ENCODE measurements at regions not wholly inside any gene's neighbourhood (a gene's known extent, or its start where the extent isn't known, plus 50 kb on each side); places are given as distances from the start of the nearest gene placed in this dataset.

- FAIRE-seq (no peak), DNase-seq (ENCODE audit: insufficient read length, low spot score) (no peak)
- TF ChIP-seq CTCF (IDR thresholded peaks at IDR 0.05; ENCODE audit: insufficient read depth, missing control alignments), result no peak
Measured at GRCh38 chr3:86282106-86282787, 708.7 kb downstream of the VGLL3 start.

DNA sequence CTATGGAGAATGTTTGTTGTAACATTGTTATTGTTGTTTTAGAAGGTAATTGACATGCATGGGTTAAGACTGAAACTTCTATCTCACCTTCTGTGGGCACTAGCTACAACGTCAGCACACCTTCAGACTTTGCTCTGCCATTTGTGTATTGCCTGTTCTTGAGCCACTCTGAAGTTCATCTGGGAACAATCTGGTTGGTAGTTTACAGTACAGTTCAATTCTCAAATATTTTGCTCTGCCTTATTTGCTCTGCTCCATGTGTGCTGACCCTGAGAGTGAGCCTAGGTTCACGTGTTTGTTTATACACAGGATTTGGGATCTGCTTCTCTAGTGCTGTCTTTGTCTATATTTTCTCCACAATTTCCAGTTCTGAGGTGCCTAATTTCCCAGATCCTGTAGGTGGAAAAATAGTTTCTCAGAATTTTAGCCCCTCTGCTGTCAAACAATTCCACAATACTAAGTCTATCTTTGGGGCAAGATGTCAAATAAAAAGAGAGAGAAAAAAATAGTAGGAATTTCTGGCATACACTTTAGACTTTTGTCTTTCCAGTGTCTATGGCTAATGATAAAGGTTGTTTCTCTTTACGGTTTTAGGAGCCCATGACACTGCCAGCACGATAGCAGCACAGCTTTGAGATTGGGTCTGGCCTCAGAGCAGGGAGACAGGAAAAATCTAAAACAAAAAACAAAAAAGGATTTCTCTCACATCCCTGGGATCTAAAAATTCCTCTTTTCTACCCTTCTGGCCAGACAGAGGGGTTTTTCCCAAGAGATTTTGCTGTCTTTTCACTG is 721.4 kb downstream of the VGLL3 start:
- FAIRE-seq (no peak), DNase-seq (ENCODE audit: insufficient read length, low spot score) (no peak)
- TF ChIP-seq CTCF (IDR thresholded peaks at IDR 0.05; ENCODE audit: insufficient read depth, missing control alignments), result no peak

DNA sequence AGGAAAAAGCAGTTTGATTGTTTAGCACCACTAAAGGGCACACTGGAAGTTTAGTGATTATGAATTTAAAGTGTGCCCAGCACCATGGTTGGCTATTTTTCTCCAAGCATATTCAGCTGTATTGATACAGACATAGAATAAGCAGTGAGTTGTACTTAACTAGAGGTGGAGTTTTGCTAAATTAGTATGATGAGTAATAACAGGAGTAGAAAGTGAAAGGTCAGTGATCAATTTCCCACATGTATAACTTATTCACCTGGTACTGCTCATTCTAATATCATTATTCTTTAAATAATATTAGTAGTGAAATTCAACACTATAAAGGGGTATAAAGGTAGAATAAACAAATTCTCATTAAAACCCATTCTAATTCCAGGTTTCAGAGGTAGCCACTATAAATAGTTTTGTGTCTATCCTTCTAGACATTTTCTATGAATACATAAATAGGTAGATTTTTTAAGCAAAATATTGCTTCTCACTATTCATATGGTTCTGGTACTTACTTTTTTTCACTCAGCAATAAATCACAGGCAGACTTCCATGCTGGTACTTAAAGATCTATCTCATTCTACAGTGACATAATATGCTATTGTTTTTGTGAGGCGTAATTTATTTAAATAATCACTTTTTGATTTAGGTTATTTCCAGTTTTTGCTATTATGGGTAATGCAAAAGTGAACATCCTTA is 732.9 kb downstream of the VGLL3 start:
- DNase-seq (ENCODE audit: insufficient read length, low spot score), result no peak
- no peak for TF ChIP-seq CTCF (IDR thresholded peaks at IDR 0.05; ENCODE audit: insufficient read depth, missing control alignments)
- no peak for FAIRE-seq

DNA sequence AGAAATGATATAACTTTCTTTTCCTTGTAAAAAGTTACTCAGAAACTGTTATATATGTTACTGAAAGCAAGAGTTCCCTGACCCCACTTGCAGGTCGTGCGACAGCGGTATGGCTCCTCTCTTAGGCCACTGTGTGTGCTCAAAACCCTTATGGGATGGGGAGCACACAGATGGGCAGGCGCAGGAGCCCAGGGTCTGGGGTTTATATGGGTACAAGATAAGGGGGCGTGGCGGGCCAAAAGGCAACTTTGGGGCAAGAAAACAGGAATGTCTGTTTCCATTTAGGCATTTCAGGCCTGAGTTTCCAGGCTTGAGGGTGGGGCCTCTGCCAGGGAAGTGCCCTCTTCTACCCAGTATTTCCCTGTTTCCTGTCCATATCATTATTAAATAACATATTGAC is 736.5 kb downstream of the VGLL3 start:
- FAIRE-seq (no peak), DNase-seq (ENCODE audit: insufficient read length, low spot score) (no peak)
- no peak for TF ChIP-seq CTCF (IDR thresholded peaks at IDR 0.05; ENCODE audit: insufficient read depth, missing control alignments)

- no peak for FAIRE-seq
Measured at GRCh38 chr3:86251781-86252180, 739.2 kb downstream of the VGLL3 start.

DNA sequence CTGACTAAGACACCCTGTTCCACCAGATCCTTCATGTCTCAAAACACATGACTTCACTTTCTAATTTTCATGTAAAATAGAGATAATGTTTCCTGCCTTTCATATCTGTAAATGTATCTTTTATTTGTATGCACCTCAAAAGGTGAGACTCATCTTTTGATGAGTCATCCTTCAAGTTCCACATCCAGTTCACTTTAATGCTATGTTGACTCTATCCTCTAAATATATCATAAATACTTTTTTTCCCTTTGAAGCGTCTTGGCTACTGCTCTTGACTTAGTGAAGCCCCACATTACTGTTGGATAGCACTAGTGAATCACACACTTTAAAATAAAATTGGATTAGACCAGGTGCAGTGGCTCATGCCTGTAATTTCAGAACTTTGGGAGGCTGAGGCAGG is 741.1 kb downstream of the VGLL3 start:
- no peak for TF ChIP-seq CTCF (IDR thresholded peaks at IDR 0.05; ENCODE audit: insufficient read depth, missing control alignments)
- FAIRE-seq, result no peak
- no peak for DNase-seq (ENCODE audit: insufficient read length, low spot score)

More at GRCh38 chr3:86251781-86252180, 739.2 kb downstream of the VGLL3 start:
- no peak for DNase-seq (ENCODE audit: insufficient read length, low spot score)
- TF ChIP-seq CTCF (IDR thresholded peaks at IDR 0.05; ENCODE audit: insufficient read depth, missing control alignments), result no peak
